ENCODE measurements at regions not wholly inside any gene's neighbourhood (a gene's known extent, or its start where the extent isn't known, plus 50 kb on each side); places are given as distances from the start of the nearest gene placed in this dataset.
A peak's percentile ranks its signal among the peaks of the same experiment; 100 is the strongest.

- DNase-seq: no peak
These were observed 233.6 kb upstream of the TGFBR2 start for GRCh38 chr3:30372837-30373236.

GRCh38 chr3:30384546-30385072, 221.8 kb upstream of the TGFBR2 start:
- no peak for DNase-seq

GRCh38 chr3:30393079-30393478, 213.3 kb upstream of the TGFBR2 start:
- DNase-seq: no peak

- no peak for DNase-seq
These were observed 209.4 kb upstream of the TGFBR2 start for GRCh38 chr3:30397030-30397429.

GRCh38 chr3:30399394-30400181, 206.8 kb upstream of the TGFBR2 start:
- no peak for DNase-seq

- DNase-seq: peak; percentile 19
These were observed 205.5 kb upstream of the TGFBR2 start for GRCh38 chr3:30400926-30401325.

- peak; percentile 11 for DNase-seq
These were observed 204.4 kb upstream of the TGFBR2 start for GRCh38 chr3:30401971-30402370.

- no peak for DNase-seq
These were observed 198.8 kb upstream of the TGFBR2 start for GRCh38 chr3:30407651-30408050.

- no peak for DNase-seq
These were observed 198.3 kb upstream of the TGFBR2 start for GRCh38 chr3:30408105-30408557.

- no peak for DNase-seq
These were observed 188.0 kb upstream of the TGFBR2 start for GRCh38 chr3:30418443-30418842.

- DNase-seq: no peak
These were observed 185.1 kb upstream of the TGFBR2 start for GRCh38 chr3:30421266-30421665.

GRCh38 chr3:30426293-30426993, 180.0 kb upstream of the TGFBR2 start:
- no peak for DNase-seq

GRCh38 chr3:30428251-30428650, 178.2 kb upstream of the TGFBR2 start:
- no peak for DNase-seq

GRCh38 chr3:30435861-30436331, 170.5 kb upstream of the TGFBR2 start:
- peak; percentile 13 for DNase-seq

- DNase-seq: no peak
These were observed 169.2 kb upstream of the TGFBR2 start for GRCh38 chr3:30437171-30437601.

- DNase-seq: no peak
These were observed 168.3 kb upstream of the TGFBR2 start for GRCh38 chr3:30438126-30438525.

- DNase-seq: no peak
These were observed 166.8 kb upstream of the TGFBR2 start for GRCh38 chr3:30439451-30440053.

GRCh38 chr3:30440147-30440604, 166.2 kb upstream of the TGFBR2 start:
- DNase-seq: peak; percentile 13

GRCh38 chr3:30440880-30441279, 165.5 kb upstream of the TGFBR2 start:
- DNase-seq: peak; percentile 9

- DNase-seq: no peak
These were observed 162.4 kb upstream of the TGFBR2 start for GRCh38 chr3:30443756-30444673.

- no peak for DNase-seq
These were observed 157.7 kb upstream of the TGFBR2 start for GRCh38 chr3:30448450-30449289.

All from dermis blood vessel endothelial cell (primary cell).